ENCODE measurements at regions not wholly inside any gene's neighbourhood (a gene's known extent, or its start where the extent isn't known, plus 50 kb on each side); places are given as distances from the start of the nearest gene placed in this dataset.

GRCh38 chr1:182244451-182244850 is 147.1 kb downstream of the GLUL start:
- DNase-seq, result no peak
- no peak overlapping the region for H3K27ac Mint-ChIP-seq
- H3K4me3 Mint-ChIP-seq, result no peak overlapping the region
- no peaks in the 10 kb centered on the region for H3K9me3 Mint-ChIP-seq (ENCODE audit: low read depth)
- CTCF ChIA-PET, result interaction anchor here (1.8 kb wide), 1 partner anchor 100 kb away, joined by 4 read pairs; no protein-coding TSS in a partner anchor
- H3K36me3 Mint-ChIP-seq (ENCODE audit: low read depth), result no peaks in the 10 kb centered on the region
- POLR2A ChIA-PET, result no interaction called here
- peaks cover 18% of the 10 kb centered on the region for H3K4me1 Mint-ChIP-seq
- ATAC-seq, result no peak
- peaks cover 4% of the 10 kb centered on the region for H3K27me3 Mint-ChIP-seq
- intact Hi-C loops (cut with DNase I, micrococcal nuclease), result loop anchor here in 1 of 2 experiments (10.0 kb wide), 1 partner anchor 850 kb away; no protein-coding TSS in a partner anchor

- Mint-ChIP-seq H3K4me3 (no peak overlapping the region), H3K36me3 (ENCODE audit: low read depth) (no peaks in the 10 kb centered on the region), H3K4me1 (peaks cover 3% of the 10 kb centered on the region), H3K9me3 (ENCODE audit: low read depth) (no peaks in the 10 kb centered on the region), H3K27me3 (peaks cover 4% of the 10 kb centered on the region), H3K27ac (no peak overlapping the region)
- ChIA-PET CTCF (interaction anchor here (0.6 to 1.8 kb wide), 3 partner anchors 58 to 331 kb away, joined by 3 to 4 read pairs (median 3); no protein-coding TSS in a partner anchor), POLR2A (interaction anchor here (0.6 kb wide), 1 partner anchor 14 kb away, joined by 3 read pairs; no protein-coding TSS in a partner anchor)
- intact Hi-C loops (cut with DNase I, micrococcal nuclease), result loop anchor here in 1 of 2 experiments (10.0 kb wide), 1 partner anchor 848 kb away; no protein-coding TSS in a partner anchor
- no peak for ATAC-seq
- DNase-seq, result no peak
Measured at GRCh38 chr1:182242641-182243040, 148.9 kb downstream of the GLUL start.

GRCh38 chr1:182240085-182240484 is 151.5 kb downstream of the GLUL start:
- CTCF ChIA-PET, result no interaction called here
- intact Hi-C loops (cut with DNase I, micrococcal nuclease), result loop anchor here in 1 of 2 experiments (10.0 kb wide), 1 partner anchor 845 kb away; no protein-coding TSS in a partner anchor
- no peak overlapping the region for H3K27ac Mint-ChIP-seq

GRCh38 chr1:182238421-182238820 is 153.2 kb downstream of the GLUL start:
- H3K36me3 Mint-ChIP-seq (ENCODE audit: low read depth), result no peaks in the 10 kb centered on the region
- no peak overlapping the region for H3K4me3 Mint-ChIP-seq
- H3K9me3 Mint-ChIP-seq (ENCODE audit: low read depth), result no peaks in the 10 kb centered on the region
- ChIA-PET CTCF (no interaction called here), POLR2A (no interaction called here)
- peaks cover 13% of the 10 kb centered on the region for H3K4me1 Mint-ChIP-seq
- ATAC-seq (no peak), DNase-seq (no peak)
- H3K27ac Mint-ChIP-seq, result no peak overlapping the region
- no peaks in the 10 kb centered on the region for H3K27me3 Mint-ChIP-seq
- intact Hi-C loops (cut with DNase I, micrococcal nuclease), result no loop called here

More at GRCh38 chr1:182240085-182240484, 151.5 kb downstream of the GLUL start:
- POLR2A ChIA-PET, result no interaction called here
- H3K4me3 Mint-ChIP-seq, result no peak overlapping the region
- ATAC-seq (no peak), DNase-seq (no peak)
- H3K27me3 Mint-ChIP-seq, result peaks cover 4% of the 10 kb centered on the region
- peaks cover 13% of the 10 kb centered on the region for H3K4me1 Mint-ChIP-seq
- H3K9me3 Mint-ChIP-seq (ENCODE audit: low read depth), result no peaks in the 10 kb centered on the region
- H3K36me3 Mint-ChIP-seq (ENCODE audit: low read depth), result no peaks in the 10 kb centered on the region

GRCh38 chr1:182237329-182237728 is 154.3 kb downstream of the GLUL start:
- Mint-ChIP-seq H3K36me3 (ENCODE audit: low read depth) (no peaks in the 10 kb centered on the region), H3K27me3 (no peaks in the 10 kb centered on the region), H3K4me3 (no peak overlapping the region), H3K9me3 (ENCODE audit: low read depth) (no peaks in the 10 kb centered on the region), H3K4me1 (peaks cover 13% of the 10 kb centered on the region), H3K27ac (no peak overlapping the region)
- ATAC-seq, result no peak
- no peak for DNase-seq
- intact Hi-C loops (cut with DNase I, micrococcal nuclease), result no loop called here
- ChIA-PET POLR2A (no interaction called here), CTCF (interaction anchor here (0.6 kb wide), 1 partner anchor 726 kb away, joined by 3 read pairs; no protein-coding TSS in a partner anchor)

GRCh38 chr1:182236651-182237077 is 154.9 kb downstream of the GLUL start:
- no peak overlapping the region for H3K27ac Mint-ChIP-seq
- no peak overlapping the region for H3K4me3 Mint-ChIP-seq
- DNase-seq (no peak), ATAC-seq (no peak)
- no peaks in the 10 kb centered on the region for H3K27me3 Mint-ChIP-seq
- ChIA-PET POLR2A (no interaction called here), CTCF (no interaction called here)
- H3K4me1 Mint-ChIP-seq, result peaks cover 13% of the 10 kb centered on the region
- no peaks in the 10 kb centered on the region for H3K36me3 Mint-ChIP-seq (ENCODE audit: low read depth)
- intact Hi-C loops (cut with DNase I, micrococcal nuclease), result no loop called here
- no peaks in the 10 kb centered on the region for H3K9me3 Mint-ChIP-seq (ENCODE audit: low read depth)

- ChIA-PET POLR2A (no interaction called here), CTCF (no interaction called here)
- no peak for DNase-seq
- Mint-ChIP-seq H3K4me1 (peaks cover 13% of the 10 kb centered on the region), H3K4me3 (no peak overlapping the region), H3K27me3 (no peaks in the 10 kb centered on the region), H3K9me3 (ENCODE audit: low read depth) (no peaks in the 10 kb centered on the region), H3K36me3 (ENCODE audit: low read depth) (no peaks in the 10 kb centered on the region), H3K27ac (no peak overlapping the region)
- intact Hi-C loops (cut with DNase I, micrococcal nuclease), result no loop called here
- ATAC-seq, result peak; percentile 68
Measured at GRCh38 chr1:182235952-182236650, 155.5 kb downstream of the GLUL start.

GRCh38 chr1:182235604-182235951 is 156.0 kb downstream of the GLUL start:
- H3K4me1 Mint-ChIP-seq, result peaks cover 13% of the 10 kb centered on the region
- POLR2A ChIA-PET, result no interaction called here
- H3K9me3 Mint-ChIP-seq (ENCODE audit: low read depth), result no peaks in the 10 kb centered on the region
- intact Hi-C loops (cut with DNase I, micrococcal nuclease), result no loop called here
- CTCF ChIA-PET, result interaction anchor here (0.8 kb wide), 1 partner anchor 121 kb away, joined by 3 read pairs; no protein-coding TSS in a partner anchor
- no peak overlapping the region for H3K27ac Mint-ChIP-seq
- no peaks in the 10 kb centered on the region for H3K27me3 Mint-ChIP-seq
- DNase-seq (no peak), ATAC-seq (no peak)
- H3K36me3 Mint-ChIP-seq (ENCODE audit: low read depth), result no peaks in the 10 kb centered on the region
- no peak overlapping the region for H3K4me3 Mint-ChIP-seq

- ATAC-seq (no peak), DNase-seq (no peak)
- no peaks in the 10 kb centered on the region for H3K27me3 Mint-ChIP-seq
- H3K36me3 Mint-ChIP-seq (ENCODE audit: low read depth), result no peaks in the 10 kb centered on the region
- no peaks in the 10 kb centered on the region for H3K9me3 Mint-ChIP-seq (ENCODE audit: low read depth)
- no peaks in the 10 kb centered on the region for H3K4me1 Mint-ChIP-seq
- intact Hi-C loops (cut with DNase I, micrococcal nuclease), result no loop called here
- no peak overlapping the region for H3K27ac Mint-ChIP-seq
- ChIA-PET CTCF (interaction anchor here (0.6 kb wide), 1 partner anchor 47 kb away, joined by 3 read pairs; no protein-coding TSS in a partner anchor), POLR2A (interaction anchor here (0.6 kb wide), 1 partner anchor 75 kb away, joined by 3 read pairs; no protein-coding TSS in a partner anchor)
- H3K4me3 Mint-ChIP-seq, result no peak overlapping the region
Measured at GRCh38 chr1:182229921-182230491, 161.6 kb downstream of the GLUL start.

- POLR2A ChIA-PET, result no interaction called here
- H3K36me3 Mint-ChIP-seq (ENCODE audit: low read depth), result no peaks in the 10 kb centered on the region
- no peak overlapping the region for H3K27ac Mint-ChIP-seq
- DNase-seq, result no peak
- intact Hi-C loops (cut with DNase I, micrococcal nuclease), result no loop called here
- H3K4me3 Mint-ChIP-seq, result no peak overlapping the region
- no peaks in the 10 kb centered on the region for H3K4me1 Mint-ChIP-seq
- H3K27me3 Mint-ChIP-seq, result no peaks in the 10 kb centered on the region
- CTCF ChIA-PET, result interaction anchor here (0.6 to 1.5 kb wide), 2 partner anchors 16 to 48 kb away, joined by 3 read pairs; no protein-coding TSS in a partner anchor
- H3K9me3 Mint-ChIP-seq (ENCODE audit: low read depth), result no peaks in the 10 kb centered on the region
- no peak for ATAC-seq
Measured at GRCh38 chr1:182229451-182229850, 162.1 kb downstream of the GLUL start.

GRCh38 chr1:182227864-182228547 is 163.6 kb downstream of the GLUL start:
- Mint-ChIP-seq H3K4me1 (no peaks in the 10 kb centered on the region), H3K36me3 (ENCODE audit: low read depth) (no peaks in the 10 kb centered on the region), H3K9me3 (ENCODE audit: low read depth) (peaks cover 2% of the 10 kb centered on the region), H3K4me3 (no peak overlapping the region), H3K27ac (no peak overlapping the region), H3K27me3 (peaks cover 2% of the 10 kb centered on the region)
- intact Hi-C loops (cut with DNase I, micrococcal nuclease), result no loop called here
- ATAC-seq (no peak), DNase-seq (no peak)
- POLR2A ChIA-PET, result no interaction called here
- CTCF ChIA-PET, result interaction anchor here (1.5 kb wide), 1 partner anchor 17 kb away, joined by 3 read pairs; no protein-coding TSS in a partner anchor
